Glomerular endothelial cell (primary cell): ENCODE measurements at regions not wholly inside any gene's neighbourhood (a gene's known extent, or its start where the extent isn't known, plus 50 kb on each side); places are given as distances from the start of the nearest gene placed in this dataset.

ENCODE experiments used
- DNase-seq: peaks from one replicate; pipeline ENCODE4 v3.0.0-alpha.2; 2011; ENCODE audit warnings: low read depth, low spot score; ENCODE audit errors: extremely low read depth

DNA sequence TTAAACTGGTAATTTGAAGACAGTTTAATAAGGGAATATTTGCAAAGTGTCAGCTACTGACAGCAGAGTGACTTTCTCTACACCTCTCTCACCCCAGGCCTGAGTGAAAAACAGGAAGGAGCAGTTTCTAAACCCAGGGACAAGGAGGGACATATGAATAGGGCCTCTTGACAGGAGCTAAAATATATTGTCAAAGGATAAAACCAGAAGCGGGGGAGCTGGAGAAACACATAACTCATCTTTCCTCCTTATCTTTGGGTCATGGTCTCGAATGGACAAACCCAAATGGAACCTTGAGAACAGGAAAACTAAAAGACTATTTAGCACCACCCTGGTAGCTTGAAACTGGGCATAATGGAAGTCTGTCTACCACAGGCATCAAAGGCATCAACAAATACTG lies 197.5 kb upstream of the FOXA2 start:
- DNase-seq = no peak

DNA sequence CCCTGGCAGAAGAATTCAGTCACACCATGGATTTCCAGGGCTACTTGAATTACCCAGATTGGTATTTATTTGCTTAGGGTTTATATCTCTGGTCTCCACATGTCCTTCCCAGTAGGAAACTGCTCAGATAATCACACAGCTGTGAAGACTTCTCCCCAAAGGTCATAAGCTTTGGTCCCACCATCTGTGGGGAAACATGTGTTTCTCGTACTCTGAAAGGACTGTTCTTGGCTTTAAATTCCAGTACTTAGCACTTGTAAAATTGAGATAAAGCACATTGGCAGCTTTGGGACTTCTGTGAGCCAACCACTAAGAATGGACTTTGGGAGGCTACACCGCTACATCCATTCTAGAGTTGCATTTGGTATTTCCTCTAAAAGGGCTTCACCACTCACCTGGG lies 205.3 kb upstream of the FOXA2 start:
- no peak for DNase-seq

- no peak for DNase-seq
Observed at GRCh38 chr20:22791396-22791795, 207.0 kb upstream of the FOXA2 start.

GRCh38 chr20:22791877-22792525 lies 207.6 kb upstream of the FOXA2 start:
- DNase-seq = no peak

DNA sequence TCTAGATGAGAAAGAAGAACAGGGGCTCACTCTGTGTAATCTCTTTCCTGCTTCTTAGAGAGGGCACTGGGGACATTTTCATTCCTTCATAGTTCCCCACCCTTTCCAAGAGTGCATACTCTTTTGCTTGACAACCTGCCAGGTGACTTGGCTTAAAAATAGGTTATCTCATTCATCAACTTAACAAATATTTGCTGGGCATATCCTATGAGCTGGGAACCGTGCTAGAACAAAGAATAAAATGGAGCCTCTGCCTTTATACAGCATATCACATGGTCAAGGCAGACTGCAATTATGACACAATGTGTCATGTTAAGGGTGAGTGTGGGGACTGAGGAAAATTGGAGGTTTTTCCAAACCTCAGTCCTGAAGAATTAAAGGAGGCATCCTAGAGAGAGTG lies 209.8 kb upstream of the FOXA2 start:
- DNase-seq = no peak

DNA sequence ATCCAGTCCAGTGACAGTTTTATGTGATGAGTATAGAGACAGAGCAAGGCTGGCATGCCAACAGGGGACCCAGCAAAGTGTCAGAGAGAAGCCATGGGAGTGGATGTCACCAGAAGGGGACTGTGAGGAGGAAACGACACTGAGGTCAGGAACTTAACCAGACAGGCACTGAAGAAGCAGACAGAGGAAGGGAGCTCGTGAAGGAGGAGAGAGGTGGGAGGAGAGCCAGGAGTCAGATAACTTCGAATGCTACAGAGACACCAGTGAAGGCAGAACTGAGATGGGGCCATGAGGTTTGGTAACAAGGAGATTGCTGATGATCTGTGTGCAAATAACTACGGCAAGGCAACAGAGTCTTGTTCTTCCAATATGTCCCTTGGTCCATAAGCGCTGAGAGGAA lies 211.1 kb upstream of the FOXA2 start:
- DNase-seq = no peak

GRCh38 chr20:22795871-22796270 lies 211.5 kb upstream of the FOXA2 start:
- peak; percentile 97 for DNase-seq

DNA sequence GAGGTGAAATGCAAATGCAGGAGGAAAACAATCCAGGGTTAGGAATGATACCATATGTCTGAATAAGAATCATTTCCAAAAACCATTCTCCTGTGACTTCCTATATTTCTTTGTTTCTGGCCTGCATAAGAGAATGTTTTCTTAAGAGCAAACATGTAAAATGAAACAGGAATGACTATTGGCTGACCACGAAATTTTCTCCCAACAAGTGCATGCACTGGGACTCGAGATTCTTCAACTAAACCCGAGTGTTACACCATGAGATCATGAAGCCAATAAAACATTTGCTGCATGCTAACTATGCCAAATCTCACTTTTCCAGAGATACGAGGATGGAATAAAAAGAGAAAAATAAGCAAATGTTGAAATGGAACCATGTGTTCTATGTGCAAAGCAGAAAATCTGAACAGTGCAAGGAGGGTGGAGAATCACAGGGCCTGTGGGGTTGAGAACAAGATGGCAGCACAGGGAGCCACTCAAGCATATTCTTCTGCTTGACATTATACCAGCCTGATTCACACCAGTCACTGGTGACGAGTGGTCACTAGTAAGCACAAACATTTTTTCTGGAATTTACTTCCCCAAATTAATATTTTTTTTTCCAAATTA lies 212.2 kb upstream of the FOXA2 start:
- no peak for DNase-seq

DNA sequence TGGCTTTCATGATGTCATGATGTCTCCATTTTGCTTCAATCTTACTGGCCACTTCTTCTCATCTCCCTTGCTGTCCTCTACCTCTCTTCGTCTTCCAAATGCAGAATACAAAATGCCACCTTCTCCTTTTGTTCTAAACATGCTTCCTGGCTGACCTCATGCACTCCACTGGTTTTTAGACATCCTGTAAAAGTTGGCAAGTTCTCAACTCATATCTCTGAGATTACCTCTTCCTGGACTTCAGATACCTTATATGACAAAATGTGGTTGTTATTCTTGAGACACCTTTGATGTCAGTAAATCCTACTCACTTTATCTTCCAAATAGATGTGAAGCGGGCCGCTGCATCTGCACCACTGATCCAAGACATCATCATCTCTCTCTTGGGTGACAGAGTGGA lies 212.7 kb upstream of the FOXA2 start:
- no peak for DNase-seq

- DNase-seq = no peak
Observed at GRCh38 chr20:22799687-22800086, 215.3 kb upstream of the FOXA2 start.

DNA sequence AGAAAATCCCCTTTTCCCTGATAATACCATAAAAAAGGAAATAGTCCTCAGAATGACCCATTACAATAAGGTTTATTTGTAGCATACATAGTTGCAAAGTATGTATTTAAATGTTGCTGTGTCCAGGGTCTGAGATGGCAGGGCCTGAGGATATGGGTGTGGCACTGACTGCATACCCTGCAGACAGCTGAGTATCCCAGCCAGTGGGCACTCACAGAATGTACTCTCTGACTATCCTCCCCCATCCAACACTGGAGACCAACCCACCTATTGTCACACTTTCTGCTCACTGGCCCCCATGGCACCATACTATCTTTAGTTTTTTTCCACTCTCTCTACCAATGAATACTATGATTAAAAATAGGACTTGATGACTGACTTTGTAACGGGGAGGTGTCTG lies 215.8 kb upstream of the FOXA2 start:
- no peak for DNase-seq

DNA sequence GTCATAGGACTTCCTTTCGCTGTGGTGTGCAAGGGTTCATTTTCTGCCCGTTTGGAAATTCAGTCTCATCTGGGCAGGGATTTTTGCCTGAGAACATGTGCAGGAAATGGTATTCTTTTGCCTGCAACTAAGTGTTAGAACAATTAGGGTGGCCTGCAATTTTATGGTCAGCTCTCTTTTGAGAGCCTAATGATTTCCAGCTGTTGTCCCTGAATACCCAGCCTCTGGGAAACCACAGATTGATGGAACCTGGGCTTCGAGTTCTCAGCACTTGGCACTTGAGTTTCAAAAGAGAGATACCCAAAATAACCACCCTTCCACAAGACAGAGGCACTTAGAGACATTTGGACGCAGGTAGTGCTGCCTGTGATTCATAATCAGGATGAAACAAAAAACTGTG lies 217.2 kb upstream of the FOXA2 start:
- DNase-seq = no peak

DNA sequence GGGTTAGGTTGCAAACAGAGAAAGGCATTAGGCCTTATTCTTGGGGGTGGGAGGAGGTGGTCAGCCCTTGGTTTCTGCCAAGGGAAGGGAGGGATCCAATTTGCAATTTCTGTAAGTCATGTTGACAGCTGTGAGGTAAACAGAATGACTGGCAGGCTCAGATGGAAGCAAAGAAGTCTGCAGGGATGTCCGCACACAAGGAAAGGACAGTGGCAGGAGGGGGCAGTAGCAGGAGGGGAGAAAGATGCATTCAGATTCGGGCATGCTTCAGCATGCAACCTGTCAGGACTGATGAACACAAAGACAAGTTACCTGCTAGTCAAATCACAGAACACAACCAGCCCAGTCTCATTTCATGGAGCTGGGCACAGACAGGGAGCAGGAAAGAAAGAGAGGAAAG lies 217.9 kb upstream of the FOXA2 start:
- no peak for DNase-seq

GRCh38 chr20:22805219-22805618 lies 220.8 kb upstream of the FOXA2 start:
- no peak for DNase-seq

- no peak for DNase-seq
Observed at GRCh38 chr20:22805996-22806395, 221.6 kb upstream of the FOXA2 start.

- no peak for DNase-seq
Observed at GRCh38 chr20:22807045-22807444, 222.7 kb upstream of the FOXA2 start.

- no peak for DNase-seq
Observed at GRCh38 chr20:22807646-22808244, 223.4 kb upstream of the FOXA2 start.

DNA sequence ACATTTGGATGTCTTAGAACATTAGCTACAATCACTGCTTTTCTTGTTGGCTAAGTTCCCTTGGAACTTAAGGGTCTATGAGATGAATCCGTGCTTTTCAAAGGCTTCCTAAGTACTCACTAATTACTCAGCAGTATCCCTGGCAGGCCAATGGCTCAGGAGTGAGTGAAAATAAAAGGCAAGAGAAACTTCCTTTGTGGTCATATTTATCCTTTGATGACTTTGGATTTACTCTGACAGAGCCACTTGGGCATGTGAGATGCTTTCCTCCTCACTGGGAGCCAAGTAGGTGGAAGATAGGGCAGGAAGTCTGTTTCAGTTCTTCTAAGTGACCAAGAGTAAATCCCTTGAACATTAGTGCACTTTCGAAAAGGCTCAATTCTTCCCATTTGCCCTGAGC lies 224.3 kb upstream of the FOXA2 start:
- no peak for DNase-seq

DNA sequence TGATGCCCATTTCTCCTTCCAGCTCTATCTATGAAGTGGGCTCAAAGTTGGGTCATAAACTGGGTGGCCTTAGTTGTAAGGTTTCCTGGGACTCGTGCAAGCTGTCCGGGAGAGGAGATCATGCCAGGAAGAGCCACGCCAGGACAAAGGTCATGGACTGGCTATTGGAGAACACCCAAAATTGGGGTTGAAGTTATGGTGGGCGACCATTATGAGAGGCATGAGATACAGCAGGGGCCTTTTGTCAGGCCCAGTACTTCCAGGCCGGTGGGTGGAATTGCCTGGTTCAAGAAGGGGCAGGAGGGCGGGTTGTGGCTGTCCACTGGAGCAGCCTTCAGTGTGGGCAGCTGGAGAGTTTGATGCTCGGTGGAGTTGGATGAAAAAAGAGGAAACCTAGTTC lies 225.1 kb upstream of the SSTR4 start:
- no peak for DNase-seq

- DNase-seq = no peak
Observed at GRCh38 chr20:22810626-22811569, 224.2 kb upstream of the SSTR4 start.

- DNase-seq = no peak
Observed at GRCh38 chr20:22814471-22815205, 220.5 kb upstream of the SSTR4 start.
